Stimulated activated CD4-positive, alpha-beta T cell treated with anti-CD3 and anti-CD28 coated beads, Interleukin-15, amount 100 ng/mL, for 24 hours (primary cell): ENCODE measurements at regions not wholly inside any gene's neighbourhood (a gene's known extent, or its start where the extent isn't known, plus 50 kb on each side); places are given as distances from the start of the nearest gene placed in this dataset.
"Not testable (repeated sequence)": the region's sequence is repeated elsewhere in the genome, so short reads cannot be mapped to it uniquely, and the experiment has no call there.

Source experiments
- DNase-seq: peaks from one replicate; pipeline ENCODE4 v3.0.0-alpha.2; 2020

DNA sequence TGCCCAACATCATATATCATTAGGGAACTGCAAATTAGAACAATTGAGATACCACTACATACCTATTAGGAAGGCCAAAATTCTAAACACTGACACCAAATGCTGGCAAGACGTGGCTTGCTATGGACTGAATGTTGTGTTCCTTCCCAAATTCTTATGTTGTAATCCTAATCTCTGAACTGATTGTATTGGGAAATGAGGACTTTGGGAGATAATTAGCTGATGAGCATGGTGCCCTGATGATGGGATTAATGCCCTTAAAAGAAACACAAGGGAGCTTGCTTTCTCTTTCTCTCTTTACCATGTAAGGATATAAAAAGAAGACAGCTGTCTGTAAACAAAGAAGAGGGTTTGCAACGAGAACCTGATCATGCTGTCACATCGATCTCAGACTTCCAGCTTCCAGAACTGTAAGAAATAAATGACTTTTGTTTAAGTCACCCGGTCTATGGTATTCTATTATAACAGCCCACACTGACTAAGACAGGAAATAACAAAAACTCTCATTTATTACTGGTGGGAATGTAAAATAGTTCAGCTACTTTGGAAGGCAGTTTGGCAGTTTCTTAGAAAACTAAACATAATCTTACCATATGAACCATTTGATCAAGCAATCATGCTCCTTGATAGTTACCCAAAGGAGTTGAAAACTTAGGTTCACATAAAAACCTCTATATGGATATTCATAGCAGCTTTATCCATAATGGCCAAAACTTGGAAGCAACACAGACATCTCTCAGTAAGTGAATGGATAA, 458.3 kb upstream of the CBLB start:
- DNase-seq = no peak

DNA sequence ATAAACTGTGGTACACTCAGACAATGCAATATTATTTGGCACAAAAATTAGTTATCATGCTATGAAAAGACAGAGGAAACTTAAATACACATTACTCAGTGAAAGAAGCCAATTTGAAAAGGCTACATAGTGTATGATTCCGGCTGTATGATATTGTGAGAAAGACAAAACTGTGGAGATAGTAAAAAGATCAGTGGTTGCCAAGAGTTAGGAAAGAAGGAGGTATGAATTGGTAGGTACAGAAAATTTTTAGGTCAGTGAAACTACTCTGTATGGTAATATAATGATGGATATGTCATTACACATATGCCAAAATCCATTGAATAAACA, 458.8 kb upstream of the CBLB start:
- DNase-seq = no peak

DNA sequence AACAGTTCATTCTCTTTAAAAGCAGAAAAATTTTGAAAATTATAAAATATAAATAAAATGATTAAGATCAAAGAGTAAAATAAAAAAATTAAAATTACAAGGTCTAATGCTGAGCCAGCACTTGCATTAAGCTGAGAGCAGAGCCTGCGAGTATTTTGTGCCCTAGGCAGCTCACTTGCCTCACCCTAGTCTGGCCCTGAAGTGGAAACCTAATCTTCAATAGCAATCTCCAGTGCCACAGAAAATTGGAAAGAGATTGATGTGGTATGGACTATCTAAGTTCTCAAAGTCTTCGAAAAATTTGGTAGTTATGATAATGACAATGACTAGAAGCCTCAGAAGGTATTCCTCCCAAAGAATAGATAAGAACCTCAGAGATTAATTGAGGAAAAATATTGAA, 459.4 kb upstream of the CBLB start:
- no peak for DNase-seq

DNA sequence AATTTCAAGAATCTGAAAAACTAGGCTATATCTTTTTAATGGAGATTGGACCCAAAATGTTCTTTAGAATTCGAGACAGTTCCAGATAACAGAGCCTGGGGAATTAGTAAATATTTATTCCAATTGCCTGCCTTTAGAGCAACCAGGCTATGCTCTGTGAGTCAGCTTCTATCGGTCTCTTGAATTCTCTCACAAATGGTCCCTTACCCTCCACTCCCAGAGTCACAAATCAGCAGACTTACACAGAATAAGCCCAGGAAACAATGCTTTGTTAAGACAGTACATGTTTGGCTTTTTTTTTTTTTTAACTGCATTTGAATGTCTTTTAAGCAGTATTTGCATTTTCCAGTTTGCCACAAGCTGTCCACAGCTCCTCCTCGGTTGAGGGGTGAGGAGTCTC, 460.7 kb upstream of the CBLB start:
- no peak for DNase-seq

DNA sequence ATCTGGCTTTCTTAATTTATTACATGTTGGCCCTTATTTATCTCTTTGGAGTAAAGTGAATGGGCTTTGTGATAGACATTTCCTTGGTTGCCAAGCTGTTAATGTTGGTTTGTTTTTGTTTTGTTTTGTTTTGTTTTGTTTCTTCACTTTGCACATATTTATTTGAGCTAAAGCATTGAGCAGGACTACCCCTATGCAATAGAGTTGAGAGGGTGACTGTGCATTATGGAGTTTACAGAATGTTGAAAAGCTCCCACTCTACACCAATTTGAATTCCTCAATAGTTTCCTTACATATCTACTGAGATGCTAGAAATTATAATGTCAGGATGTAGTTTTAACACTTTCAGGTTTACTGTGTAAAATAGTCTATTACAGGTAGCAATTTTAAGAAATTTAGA, 462.8 kb upstream of the CBLB start:
- no peak for DNase-seq

DNA sequence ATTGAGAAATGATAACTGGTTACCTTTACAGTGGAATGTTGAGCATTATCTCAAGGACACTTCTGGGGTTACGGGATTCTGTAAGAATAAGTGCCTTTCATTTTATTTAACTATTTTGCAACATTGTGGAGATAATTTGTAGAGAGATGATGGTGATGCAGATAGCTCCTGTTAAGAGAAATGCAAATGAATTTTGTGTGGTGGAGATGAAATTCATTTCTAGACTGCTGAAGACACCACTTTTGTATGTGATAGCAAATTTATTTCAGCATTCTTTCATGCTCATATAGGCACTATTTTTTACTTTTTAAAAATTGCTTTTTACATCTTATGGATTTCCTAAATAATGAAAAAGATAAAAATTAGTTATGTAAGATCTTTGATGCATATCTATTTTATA, 463.3 kb upstream of the CBLB start:
- no peak for DNase-seq

DNA sequence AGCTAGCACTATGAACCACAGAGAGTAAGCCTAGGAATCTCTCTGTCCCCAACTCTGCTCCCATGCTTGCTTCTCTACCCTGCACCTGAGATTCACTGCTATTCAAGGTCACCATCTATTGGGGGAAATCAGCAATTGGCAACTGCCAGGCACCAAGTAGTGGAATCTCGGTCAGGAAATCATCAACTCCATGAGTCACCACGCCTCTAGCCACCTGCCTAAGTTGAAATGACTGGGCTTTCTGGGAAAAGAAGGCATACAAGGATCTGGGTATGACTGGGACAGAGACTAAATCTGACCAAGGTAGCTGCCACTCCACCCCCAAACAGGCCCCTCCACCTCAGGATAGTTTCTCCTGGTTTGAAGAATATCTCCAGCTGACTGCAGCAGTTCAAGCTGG, 464.1 kb upstream of the CBLB start:
- peak; percentile 77 for DNase-seq

DNA sequence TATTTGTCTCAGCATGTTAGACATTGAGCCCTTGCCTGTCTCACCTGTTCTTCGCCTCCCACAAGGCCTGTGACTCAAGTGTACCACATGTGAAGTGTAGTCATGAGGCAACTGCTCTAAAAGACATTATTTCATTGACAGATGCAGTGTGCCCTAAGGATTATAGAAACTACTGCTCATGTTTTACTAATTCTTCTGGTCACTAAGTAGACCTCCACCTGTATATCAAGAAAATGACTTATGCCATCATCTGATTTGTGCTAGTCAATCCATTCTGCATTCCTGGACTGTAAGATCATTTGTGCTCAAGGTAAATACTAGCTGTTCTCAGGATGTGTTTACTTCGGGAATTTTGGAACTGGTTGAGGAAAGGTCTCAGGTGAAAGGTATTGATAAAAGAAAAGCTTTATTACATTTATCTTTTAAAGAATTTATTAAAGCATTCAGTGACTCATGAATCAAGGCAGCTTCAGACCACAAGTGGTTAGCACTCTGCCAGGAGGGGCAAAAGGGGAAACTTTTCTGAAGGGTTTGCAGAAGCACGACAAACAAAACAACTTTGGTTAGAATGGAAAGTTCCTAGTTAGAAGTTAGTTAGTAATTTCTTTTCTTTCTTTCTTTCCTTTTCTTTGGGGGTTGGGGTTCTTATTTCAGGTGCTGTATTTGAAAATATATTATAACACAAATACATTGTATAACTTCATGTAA, 465.3 kb upstream of the CBLB start:
- peak; percentile 76 for DNase-seq

DNA sequence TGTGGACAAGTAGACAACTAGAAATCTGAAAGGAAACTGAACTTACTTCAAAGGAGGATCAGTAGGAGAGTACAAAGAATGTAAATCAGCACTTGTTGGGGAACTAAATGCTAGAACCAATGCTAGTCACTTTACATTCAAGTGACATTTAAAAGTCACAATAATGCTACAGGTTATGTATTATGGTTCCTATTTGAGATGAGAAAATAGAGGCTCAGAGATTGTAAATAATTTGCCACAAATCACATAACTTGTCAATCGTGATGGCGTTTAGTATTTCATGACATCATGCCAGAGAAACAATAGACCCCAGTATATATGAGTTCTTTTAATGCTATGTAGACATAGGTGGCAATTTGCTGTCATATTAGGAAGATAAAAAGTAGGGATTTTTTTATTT, 467.8 kb upstream of the CBLB start:
- DNase-seq = no peak

DNA sequence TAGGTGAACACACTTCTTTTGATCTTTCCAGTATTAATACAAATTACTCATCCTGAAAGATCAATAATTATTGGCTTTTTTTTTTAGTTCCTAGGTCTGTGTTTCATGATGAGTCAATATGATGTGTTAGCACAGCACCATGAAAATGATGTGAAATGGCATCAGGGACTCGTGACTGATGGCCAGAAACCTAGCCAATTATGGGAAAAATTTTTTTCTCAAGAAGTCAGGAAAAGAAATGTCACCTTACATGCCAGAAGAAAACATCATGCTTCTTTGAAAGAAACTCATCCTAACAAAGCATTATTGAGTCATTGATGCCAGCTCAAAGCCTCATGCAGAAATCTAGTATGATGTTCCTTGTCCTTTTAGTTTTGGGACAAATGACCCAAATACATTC, 468.3 kb upstream of the CBLB start:
- DNase-seq = peak; percentile 33

DNA sequence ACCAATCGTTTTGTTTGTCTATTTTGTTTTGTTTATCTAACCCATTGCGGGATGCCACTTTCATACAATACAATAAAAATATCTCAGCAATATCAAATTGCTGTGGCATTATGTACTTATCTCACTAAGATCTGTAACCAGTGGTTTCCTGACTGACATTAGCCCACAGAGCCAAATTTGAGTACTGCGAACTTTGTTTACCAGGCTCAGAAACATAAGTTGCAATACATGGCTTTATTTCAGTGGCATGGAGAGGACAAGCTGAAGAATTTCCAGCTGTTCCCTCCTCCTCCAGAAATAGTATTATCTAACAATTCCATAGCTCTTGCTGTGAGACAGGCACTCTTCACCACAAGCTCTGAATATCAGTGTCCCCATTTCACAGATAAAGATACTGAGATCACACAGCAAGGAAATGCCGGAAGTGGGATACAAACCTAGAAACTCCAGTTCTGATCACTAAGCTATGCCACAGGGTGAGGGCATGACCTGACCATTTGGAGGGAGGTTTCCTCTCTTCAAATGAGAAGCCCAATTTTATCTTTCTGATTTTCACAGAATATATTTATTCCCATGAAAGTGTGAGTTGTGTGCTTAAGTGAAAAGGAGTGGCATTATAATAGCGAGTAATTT, 469.9 kb upstream of the CBLB start:
- no peak for DNase-seq

DNA sequence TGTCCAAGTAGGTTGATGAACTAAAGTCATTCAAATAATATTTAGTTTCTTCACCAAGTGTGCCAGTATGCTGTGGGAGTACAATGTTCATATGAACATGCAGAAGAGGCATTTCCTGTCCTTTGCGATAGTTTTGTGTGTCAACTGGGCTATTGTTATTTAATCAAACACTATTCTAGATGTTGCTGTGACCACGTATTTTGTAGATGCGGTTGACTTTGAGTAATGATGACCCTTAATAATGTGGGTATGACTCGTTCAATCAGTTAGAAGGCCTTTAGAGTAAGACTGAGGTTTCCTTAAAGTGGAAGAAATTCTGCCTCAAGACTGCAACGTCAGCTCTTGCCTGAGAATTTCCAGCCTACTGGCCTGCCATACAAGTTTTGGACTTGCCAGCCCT, 470.7 kb upstream of the CBLB start:
- DNase-seq = no peak

DNA sequence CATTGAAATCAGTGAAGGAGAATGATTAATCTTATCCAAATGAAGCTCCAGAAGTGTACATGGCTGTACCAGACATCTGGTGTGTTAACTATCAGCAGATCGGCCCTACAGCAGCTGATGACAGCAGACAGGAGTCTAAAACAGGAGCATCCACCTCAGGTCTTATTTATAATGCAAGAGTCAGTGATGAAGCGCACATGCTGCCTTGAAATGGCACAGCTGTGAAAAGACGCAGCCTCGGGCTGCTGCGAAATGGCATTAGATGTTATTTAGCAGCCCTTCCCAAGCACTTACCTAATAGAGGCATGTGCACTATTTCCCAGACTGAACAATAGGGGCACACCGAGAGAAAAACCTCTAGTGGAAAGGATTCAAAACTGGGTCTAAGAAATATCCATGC, 472.3 kb upstream of the CBLB start:
- no peak for DNase-seq

DNA sequence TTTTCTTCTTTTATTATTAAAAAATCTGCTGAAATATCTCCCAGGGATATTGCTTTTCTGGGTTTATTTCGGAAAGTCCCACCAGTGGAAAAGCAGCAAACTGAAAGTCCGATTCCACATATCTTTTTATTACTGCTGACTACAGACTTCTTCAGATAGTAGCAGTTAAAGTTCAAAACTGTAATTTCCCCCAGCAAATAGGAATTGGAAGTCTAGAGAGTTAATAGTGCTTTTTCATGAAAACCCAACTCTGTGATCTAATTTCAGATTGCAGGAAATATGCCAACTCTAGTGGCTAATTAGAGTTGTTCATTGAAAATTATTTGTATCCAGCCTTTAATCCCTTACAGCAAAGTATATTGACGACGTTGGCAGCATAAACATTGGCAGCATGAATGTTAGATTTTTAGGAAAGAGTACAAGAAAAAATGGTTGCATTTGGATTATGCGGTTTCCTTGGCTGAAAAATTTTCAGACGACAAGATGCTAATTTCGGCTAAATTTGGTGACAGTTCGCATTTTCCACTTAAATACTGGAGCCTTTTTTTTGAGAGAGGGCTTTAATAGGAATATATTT, 472.9 kb upstream of the CBLB start:
- DNase-seq = no peak

DNA sequence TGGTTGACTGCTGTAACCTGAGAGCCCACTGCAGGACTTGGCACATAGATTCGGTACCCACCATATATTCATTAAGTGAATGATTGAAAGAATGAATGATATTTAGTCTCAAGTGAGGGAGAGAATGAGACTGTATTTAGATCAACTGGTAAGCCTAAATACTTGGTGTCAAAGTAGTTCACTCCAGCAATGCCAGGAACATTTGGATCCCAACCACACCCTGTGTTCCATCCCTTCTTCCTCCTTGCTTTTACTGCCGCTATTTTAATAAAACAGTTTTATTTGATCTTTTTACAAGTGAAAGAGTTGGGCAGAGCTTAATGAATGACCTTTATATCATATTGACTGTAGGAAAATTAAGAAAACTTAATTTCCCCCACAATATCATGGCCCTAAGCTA, 473.6 kb upstream of the CBLB start:
- no peak for DNase-seq

DNA sequence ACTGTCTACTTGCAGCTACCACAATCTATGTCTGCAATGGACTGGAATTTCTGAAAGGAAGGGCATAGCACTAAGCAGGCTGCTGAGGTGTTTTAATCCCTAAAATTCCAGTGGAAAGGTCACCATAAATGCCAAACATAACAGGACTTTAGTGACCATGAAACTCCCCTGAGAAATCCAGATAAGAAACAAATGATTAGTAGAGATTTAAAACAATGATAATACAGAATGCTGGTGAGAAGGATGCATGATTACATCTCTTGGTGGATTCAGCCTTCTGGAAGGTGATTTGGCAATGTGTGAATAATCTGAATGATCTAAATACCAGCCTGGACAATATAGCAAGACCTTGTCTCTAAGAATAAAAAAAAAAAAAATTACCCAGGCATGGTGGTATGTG, 475.0 kb upstream of the CBLB start:
- DNase-seq = no peak

DNA sequence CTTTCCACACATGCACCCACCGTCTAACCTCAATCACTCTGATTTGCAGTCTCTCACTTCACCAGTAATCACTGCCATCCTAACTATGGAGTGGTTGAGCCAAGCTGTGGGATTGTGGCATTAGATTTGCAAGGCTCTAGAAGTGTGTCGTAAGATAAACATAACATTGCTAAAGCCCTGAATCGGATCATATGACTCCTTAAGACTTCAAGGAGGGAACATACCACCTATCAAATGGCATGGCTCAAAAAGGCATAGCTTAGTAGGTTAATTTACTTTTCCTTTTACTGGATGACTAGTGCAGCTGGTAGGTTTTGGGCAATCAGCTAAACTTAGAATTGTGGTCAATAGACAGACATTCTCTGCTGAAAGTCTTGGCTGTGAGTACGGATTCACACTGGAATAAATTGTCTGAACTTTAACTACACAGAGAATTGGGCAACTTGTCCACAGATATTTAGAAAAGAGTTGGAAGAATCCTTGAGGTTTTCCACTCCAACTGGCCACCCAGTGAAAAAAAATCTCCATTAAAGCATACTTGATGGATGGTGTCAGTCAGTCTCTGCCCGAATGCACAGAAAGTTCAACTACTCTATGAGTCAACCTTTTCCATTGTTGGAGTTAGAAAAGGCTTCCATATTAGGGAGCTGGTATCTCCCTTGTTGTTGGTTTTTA, 476.7 kb upstream of the CBLB start:
- no peak for DNase-seq

DNA sequence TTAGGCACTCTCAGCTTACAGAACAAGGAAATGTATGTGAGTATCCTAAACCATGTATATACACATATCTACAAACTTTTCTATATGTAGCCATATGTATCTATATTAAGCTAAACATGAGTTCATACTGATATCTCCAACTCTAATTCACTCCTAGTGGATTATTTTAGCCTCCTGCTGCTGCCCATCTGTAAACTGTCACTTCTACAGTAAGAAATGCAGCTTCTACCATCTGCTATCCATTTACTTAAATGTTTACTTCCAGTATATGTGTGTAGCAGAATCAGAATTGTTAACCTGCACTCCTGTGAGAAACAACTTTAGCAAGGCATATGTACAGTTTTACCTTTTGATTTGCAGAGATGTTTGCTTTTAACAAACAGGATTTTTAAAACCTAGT, 478.5 kb upstream of the CBLB start:
- no peak for DNase-seq

DNA sequence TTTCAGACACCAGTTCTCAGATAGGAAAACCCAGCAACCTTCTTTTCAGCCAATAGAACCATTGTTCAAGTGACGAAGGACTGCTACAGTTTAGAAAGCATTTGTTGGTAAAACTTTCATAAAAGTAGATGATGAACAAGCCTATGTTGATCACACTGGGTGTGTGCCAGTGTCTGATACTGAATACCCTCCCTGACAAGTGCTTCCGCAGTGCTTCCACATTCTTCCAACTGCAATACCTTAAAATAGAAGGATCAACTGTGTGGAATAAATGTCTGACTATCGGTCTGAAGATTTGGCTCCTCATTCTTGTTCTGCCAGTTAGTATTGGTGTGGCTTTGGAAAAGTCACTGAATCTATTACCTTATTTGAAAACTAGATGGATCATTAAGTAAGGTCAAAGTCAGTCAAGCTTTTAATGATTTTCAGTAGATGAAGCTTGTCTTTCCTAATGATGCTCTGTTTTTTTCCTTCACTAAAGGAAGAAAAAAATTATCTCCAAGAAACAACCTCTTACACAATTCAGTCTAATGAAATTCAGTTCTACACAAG, 479.4 kb upstream of the CBLB start:
- DNase-seq = no peak

DNA sequence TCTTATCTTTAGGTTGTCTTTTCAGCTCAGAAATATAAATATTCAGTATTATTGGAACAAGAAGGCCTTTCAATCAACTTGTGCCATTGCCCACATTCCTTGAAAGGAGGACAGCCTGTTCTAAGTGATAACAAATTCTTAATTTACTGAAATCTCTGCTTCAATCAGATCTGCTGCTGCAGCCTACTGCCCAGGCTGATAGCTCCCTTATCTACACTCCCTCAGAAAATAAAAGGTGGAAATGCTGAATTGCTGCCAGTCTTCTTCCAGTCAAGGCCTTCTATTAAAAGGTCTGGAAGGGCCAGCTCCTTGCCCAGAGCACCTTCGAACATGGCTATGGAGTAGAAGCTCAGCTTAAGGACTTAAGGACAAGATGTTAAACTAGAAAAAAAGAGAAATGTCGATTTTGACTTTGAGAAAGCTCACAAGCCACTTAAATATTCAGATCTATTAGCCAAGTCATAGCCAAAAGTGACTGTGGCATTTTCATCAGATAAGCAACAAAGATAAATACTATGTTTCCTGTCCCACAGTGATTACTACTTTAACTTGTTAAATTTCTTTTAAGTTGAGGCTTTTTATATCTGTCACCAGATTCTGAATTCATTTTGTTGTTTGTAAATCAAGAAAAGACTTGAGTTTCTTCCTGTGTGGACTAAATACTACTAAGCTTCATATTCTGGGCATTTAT, 480.5 kb upstream of the CBLB start:
- DNase-seq = no peak

DNA sequence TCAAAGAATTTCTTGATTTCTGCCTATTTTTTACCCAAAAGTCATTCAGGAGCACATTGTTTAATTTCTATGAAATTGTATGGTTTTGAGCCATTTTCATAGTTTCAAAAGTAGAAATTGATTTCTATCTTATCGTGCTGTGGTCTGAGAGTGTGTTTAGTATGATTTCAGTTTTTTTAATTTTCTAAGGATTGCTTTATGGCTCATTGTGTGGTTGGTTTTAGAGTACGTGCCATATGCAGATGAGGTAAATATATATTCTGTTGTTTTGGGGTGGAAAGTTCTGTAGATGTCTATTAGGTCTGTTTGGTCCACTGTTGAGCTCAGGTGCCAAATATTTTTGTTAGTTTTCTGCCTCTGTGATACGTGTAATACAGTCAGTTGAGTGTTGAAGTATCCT, 487.1 kb upstream of the CBLB start:
- no peak for DNase-seq

DNA sequence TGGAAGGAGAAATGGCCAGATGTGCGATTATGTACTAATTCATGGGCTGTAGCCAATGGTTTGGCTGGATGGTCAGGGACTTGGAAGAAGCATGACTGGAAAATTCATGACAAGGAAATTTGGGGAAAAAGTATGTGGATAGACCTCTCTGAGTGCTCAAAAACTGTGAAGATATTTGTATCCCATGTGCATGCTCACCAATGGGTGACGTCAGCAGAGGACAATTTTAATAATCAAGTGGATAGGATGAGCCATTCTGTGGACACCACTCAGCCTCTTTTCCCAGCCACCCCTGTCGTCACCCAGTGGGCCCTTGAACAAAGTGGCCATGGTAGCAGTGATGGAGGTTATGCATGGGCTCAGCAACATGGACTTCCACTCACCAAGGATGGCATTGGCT, 490.9 kb upstream of the CBLB start:
- DNase-seq = no peak

DNA sequence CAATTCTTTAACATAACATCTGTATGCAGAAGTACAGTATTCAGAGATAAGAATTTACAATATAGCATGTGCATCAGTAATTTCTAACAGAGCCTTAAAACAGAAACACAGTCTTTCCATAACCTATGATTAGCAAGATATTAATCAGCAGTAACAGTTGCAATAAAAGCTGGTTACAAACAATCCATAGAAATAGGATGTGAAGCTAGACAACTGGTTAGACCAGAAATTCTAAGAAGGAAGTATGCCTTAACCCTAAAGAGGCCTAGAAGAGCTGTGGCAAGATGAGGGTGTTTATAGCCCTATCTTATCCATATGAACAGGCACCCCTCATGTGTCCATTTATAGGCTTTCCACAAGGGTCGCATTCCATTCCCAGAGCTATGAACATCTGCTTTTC, 492.1 kb upstream of the CBLB start:
- not testable (repeated sequence) for DNase-seq
